ENCODE measurements at regions not wholly inside any gene's neighbourhood (a gene's known extent, or its start where the extent isn't known, plus 50 kb on each side); places are given as distances from the start of the nearest gene placed in this dataset.
"Not testable (repeated sequence)": the region's sequence is repeated elsewhere in the genome, so short reads cannot be mapped to it uniquely, and the experiment has no call there.

DNA sequence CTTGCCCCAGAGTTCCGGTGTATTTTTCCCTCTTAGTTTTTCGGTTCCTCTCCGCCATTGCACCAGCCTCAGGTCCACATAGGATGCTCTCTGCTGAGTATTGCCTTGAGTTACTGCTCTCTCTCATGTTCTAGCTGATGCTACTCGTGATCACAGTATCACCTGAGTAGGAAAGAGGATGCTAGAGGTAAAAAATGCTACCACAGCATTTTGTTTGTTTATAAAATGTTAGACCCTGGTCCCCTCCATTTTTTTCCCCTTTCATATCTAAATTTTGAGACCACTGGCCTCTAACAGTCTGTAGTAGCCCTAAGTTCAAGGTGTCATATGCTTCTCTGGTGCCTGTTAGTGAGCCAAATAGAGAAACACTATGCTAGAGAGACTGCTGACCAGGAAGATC lies 175.5 kb downstream of the OR2B2 start:
- no peak overlapping the region for H3K27ac ChIP-seq
- TF ChIP-seq, protein P1, sequence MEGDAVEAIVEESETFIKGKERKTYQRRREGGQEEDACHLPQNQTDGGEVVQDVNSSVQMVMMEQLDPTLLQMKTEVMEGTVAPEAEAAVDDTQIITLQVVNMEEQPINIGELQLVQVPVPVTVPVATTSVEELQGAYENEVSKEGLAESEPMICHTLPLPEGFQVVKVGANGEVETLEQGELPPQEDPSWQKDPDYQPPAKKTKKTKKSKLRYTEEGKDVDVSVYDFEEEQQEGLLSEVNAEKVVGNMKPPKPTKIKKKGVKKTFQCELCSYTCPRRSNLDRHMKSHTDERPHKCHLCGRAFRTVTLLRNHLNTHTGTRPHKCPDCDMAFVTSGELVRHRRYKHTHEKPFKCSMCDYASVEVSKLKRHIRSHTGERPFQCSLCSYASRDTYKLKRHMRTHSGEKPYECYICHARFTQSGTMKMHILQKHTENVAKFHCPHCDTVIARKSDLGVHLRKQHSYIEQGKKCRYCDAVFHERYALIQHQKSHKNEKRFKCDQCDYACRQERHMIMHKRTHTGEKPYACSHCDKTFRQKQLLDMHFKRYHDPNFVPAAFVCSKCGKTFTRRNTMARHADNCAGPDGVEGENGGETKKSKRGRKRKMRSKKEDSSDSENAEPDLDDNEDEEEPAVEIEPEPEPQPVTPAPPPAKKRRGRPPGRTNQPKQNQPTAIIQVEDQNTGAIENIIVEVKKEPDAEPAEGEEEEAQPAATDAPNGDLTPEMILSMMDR (conservative IDR thresholded peaks at IDR 0.05): no peak
- no peak for TF ChIP-seq ZFX (IDR thresholded peaks at IDR 0.05)

DNA sequence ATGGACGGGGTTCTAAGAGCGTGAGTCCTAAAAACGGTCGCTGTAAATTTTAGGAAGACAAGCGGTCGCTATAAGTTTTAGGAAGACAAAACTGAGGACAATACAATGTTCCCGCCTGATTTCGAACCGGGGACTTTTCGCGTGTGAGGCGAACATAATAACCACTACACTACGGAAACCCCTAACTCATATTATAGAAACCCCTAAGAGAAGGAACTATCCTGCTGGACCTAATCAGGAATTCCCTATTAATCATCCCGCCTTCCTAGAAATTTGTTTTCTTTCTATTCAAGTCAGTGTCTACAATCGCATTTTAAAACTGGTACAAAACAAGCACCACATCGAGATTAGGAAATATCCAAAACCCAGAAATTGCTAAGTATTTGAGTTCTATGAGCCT lies 183.8 kb downstream of the OR2B2 start:
- TF ChIP-seq, protein P1 (conservative IDR thresholded peaks at IDR 0.05): no peak
- no peak for TF ChIP-seq ZFX (IDR thresholded peaks at IDR 0.05)
- H3K27ac ChIP-seq: no peak overlapping the region

DNA sequence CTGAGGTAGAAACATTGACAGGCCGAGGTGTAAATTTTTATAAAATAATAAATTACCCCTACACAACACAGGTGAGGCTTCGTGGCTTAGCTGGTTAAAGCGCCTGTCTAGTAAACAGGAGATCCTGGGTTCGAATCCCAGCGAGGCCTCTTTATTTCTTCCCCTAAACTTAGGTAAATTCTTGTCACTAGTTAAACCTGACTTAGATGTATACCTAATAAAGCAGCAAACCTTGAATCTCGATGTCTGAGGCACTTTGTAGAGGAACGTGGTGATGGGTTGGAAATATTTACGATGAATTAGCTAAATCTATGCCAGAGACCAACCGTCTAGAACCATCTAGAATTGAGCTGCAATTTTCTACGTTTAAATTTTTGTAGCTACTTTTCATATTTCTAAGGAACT lies 185.6 kb downstream of the OR2B2 start:
- no peak overlapping the region for H3K27ac ChIP-seq
- TF ChIP-seq, protein P1 (conservative IDR thresholded peaks at IDR 0.05): no peak
- TF ChIP-seq ZFX (IDR thresholded peaks at IDR 0.05): no peak

DNA sequence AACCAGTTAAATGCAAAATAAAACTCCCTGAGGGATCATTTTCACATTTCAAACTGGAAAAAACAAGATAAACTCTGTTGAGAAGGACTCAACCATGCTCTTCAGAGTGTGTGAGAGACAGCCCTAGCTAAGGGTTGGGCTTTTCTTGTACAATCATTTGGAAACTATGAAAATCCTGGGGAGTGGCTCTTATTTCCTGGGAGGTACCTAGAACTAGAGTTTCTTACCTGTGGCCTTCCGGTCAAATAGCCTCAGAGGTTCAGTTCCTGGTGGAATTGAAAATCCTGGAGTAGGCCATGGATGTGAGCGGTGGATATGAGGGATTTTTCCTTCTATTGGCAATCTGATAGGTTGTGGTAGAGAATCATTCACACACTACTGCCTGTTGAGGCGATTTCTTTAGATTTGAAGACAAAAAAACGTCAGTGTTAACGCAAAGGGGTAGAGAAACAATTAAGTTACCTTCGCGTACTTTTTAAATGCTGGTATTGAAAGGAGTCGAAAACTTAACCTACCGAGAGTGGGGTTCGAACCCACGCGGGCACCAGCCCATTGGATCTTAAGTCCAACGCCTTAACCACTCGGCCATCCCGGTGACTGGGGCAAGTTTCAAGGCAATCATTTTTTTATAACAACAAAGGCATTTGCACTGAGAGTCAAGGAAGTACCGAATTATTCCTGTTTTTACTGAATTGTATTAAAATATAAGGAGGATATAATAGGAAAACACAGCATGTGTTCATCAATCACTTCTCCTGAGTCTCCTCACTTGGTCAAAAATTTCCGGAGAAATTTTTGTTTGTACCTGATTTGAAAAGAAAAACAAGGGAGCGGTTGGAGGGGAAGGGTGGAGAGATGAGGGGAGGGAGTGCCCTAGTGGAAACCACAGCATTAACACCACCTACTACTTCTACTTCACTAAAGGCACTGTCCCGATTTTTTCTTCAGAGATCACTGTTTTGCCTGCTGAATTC lies 191.3 kb downstream of the OR2B2 start:
- TF ChIP-seq, protein P1 (conservative IDR thresholded peaks at IDR 0.05): no peak
- TF ChIP-seq ZFX (IDR thresholded peaks at IDR 0.05): no peak

DNA sequence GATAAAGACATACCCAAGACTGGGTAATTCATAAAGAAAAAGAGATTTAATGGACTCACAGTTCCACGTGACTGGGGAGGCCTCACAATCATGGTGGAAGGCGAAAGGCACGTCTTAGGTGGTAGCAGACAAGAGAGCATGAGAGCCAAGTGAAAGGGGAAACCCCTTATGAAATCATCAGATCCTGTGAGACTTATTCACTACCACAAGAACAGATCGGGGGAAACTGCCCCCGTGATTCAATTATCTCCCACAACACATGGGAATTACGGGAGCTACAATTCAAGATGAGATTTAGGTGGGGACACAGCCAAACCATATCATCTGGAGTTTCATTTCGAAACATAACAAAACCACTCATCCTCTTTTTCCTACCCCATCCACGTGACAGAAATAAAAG lies 193.2 kb downstream of the OR2B2 start:
- not testable (repeated sequence) for H3K27ac ChIP-seq

More for the DNA sequence above, 191.3 kb downstream of the OR2B2 start:
- H3K27ac ChIP-seq: no peak overlapping the region

DNA sequence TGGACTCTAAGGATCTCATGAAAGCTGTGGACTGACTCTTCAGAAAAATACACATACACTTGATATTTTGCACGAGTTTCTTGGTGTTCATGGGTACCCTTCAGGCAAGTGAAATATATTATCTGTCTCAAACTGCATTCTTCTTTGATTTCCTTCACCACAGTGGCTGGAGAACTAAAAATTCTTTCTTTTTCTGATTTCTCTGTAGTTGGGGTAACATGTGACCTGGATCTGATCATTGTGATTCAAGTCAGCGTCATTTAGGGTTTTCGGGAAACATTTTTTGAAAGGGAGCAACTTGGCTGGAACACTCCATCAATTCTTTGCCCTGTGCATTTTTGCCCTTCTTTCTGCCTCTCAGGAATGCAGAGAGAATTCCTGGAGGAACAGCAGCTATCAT lies 205.8 kb downstream of the OR2B2 start:
- TF ChIP-seq ZFX (IDR thresholded peaks at IDR 0.05): no peak
- TF ChIP-seq, protein P1 (conservative IDR thresholded peaks at IDR 0.05): no peak
- no peak overlapping the region for H3K27ac ChIP-seq

DNA sequence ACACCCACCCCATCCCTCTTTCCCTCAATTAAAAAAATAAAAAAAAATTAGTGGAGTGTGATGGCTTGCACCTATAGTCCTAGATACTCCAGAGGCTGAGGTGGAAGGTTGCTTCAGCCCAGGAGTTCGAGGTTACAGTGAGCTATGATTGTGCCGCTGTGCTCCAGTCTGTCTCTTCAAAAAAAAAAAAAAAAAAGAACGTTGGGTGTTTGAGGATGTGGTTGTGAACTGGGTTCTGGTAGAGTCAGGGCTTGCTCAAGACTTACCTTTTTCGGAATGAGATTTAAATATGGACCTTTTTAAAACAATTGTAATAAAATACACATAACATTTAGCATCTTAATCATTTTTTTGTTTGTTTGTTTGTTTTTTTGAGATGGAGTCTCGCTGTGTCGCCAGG lies 211.9 kb downstream of the OR2B2 start:
- TF ChIP-seq, protein P1 (conservative IDR thresholded peaks at IDR 0.05): no peak
- TF ChIP-seq ZFX (IDR thresholded peaks at IDR 0.05): no peak
- no peak overlapping the region for H3K27ac ChIP-seq

DNA sequence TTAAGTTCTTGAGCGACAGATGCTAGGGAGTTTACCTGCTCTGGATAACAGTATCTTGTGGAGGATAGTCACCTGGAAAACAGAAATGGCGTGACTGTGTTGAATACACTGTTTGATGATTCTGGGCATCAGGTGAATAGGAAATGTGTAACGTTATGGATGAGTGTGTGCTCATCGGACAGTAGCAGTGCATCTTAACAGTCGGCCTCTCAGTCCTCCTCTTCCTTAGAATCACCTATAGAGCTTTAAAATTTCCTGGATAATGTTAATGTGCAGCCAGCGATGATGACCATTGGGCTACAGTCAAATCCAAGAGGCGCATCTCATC lies 217.7 kb downstream of the OR2B2 start:
- TF ChIP-seq, protein P1 (conservative IDR thresholded peaks at IDR 0.05): no peak
- TF ChIP-seq ZFX (IDR thresholded peaks at IDR 0.05): no peak
- H3K27ac ChIP-seq: peak overlapping the region; percentile 61
